PC-3 (cell line): ENCODE measurements at regions not wholly inside any gene's neighbourhood (a gene's known extent, or its start where the extent isn't known, plus 50 kb on each side); places are given as distances from the start of the nearest gene placed in this dataset.
A peak's percentile ranks its signal among the peaks of the same experiment; 100 is the strongest.

Experiments
- ATAC-seq: fragments of 200-7000 bp; cut with Tn5 transposase; 2 replicates; pipeline ENCODE4 v1.9.1; 2020; ENCODE audit warnings: mild to moderate bottlenecking, moderate library complexity
- BruUV-seq: library from RNA; stranded (reverse); fragments of 400-500 nt; replicated peaks from 2 replicates; lab custom pipeline; 2021; lab: Mats Ljungman, UMichigan
- CTCF ChIA-PET: fragments of 300-600 bp; sonication (Branson Sonifier 250); formaldehyde crosslinking; loops from one replicate; lab custom pipeline; 2022; ENCODE audit warnings: antibody characterized with exemption; lab: Charles Lee
- POLR2A ChIA-PET: fragments of 300-600 bp; sonication (Branson Sonifier 250); formaldehyde crosslinking; loops from one replicate; lab custom pipeline; 2022; ENCODE audit warnings: antibody characterized with exemption; ENCODE audit not compliant: unreplicated experiment; lab: Charles Lee
- DNase-seq: peaks from one replicate; pipeline ENCODE4 v3.0.0-alpha.2; 2015
- H2AFZ ChIP-seq: fragments of 300-600 bp; sonication (generic); 2 replicates; pipeline ENCODE4 v1.6.0; 2016; ENCODE audit warnings: antibody characterized with exemption, low read length
- H3F3A ChIP-seq: fragments of 300-600 bp; sonication (generic); one replicate; pipeline ENCODE4 v1.6.0; 2017; ENCODE audit warnings: antibody characterized with exemption, low read length, control low read depth, mild to moderate bottlenecking; ENCODE audit not compliant: unreplicated experiment
- H3K27ac ChIP-seq: fragments of 300-600 bp; sonication (generic); 2 replicates; pipeline ENCODE4 v1.5.1; 2016; ENCODE audit warnings: mild to moderate bottlenecking, low read length
- H3K27me3 ChIP-seq: fragments of 300-600 bp; sonication (generic); 2 replicates; pipeline ENCODE4 v1.6.1; 2016; ENCODE audit warnings: low read length, mixed read lengths
- H3K36me3 ChIP-seq: fragments of 300-600 bp; sonication (generic); 2 replicates; pipeline ENCODE4 v1.6.1; 2016; ENCODE audit warnings: low read depth, mixed run types, low read length, mixed read lengths
- H3K4me1 ChIP-seq: fragments of 300-600 bp; sonication (generic); 2 replicates; pipeline ENCODE4 v1.5.1; 2016; ENCODE audit warnings: low read length; ENCODE audit not compliant: insufficient read depth
- H3K4me2 ChIP-seq: fragments of 300-600 bp; sonication (generic); 2 replicates; pipeline ENCODE4 v1.6.0; 2016; ENCODE audit warnings: low read length
- H3K4me3 ChIP-seq: fragments of 300-600 bp; sonication (generic); 2 replicates; pipeline ENCODE4 v1.5.1; 2016; ENCODE audit warnings: mild to moderate bottlenecking, low read length, mixed read lengths
- H3K79me2 ChIP-seq: fragments of 300-600 bp; sonication (generic); 2 replicates; pipeline ENCODE4 v1.6.1; 2017; ENCODE audit warnings: low read length, mixed read lengths
- H3K9ac ChIP-seq: fragments of 300-600 bp; sonication (generic); 2 replicates; pipeline ENCODE4 v1.6.0; 2016; ENCODE audit warnings: mild to moderate bottlenecking, low read length
- H3K9me2 ChIP-seq: fragments of 300-600 bp; sonication (generic); replicated peaks from 2 replicates; pipeline ENCODE4 v1.6.1; 2016; ENCODE audit warnings: mixed run types, low read length, mixed read lengths
- H3K9me3 ChIP-seq: fragments of 300-600 bp; sonication (generic); 2 replicates; pipeline ENCODE4 v1.6.1; 2016; ENCODE audit warnings: low read length, mixed read lengths
- H4K20me1 ChIP-seq: fragments of 300-600 bp; sonication (generic); 2 replicates; pipeline ENCODE4 v1.6.1; 2016; ENCODE audit warnings: low read length, mixed read lengths
- EZH2 ChIP-seq: fragments of 300-600 bp; sonication (generic); IDR thresholded peaks from one replicate; pipeline ENCODE4 v1.6.1; 2017; ENCODE audit warnings: antibody characterized with exemption, mild to moderate bottlenecking, low read length; ENCODE audit not compliant: unreplicated experiment
- EZH2phosphoT487 ChIP-seq: fragments of 300-600 bp; sonication (generic); IDR thresholded peaks from 2 replicates; pipeline ENCODE4 v1.6.1; 2018; ENCODE audit warnings: mild to moderate bottlenecking, antibody characterized with exemption, low read length, borderline replicate concordance
- intact Hi-C: fragments of 100-400 bp; cut with micrococcal nuclease; formaldehyde crosslinking; loops from 2 replicates; pipeline ENCODE4 v1.9.0; 2023
- TF ChIP-seq, protein P1 (sequence below): fragments of 300-600 bp; sonication (generic); conservative IDR thresholded peaks from 2 replicates; pipeline ENCODE4 v1.5.1; 2017; ENCODE audit warnings: antibody characterized with exemption, low read depth, mild to moderate bottlenecking, low read length

DNA sequence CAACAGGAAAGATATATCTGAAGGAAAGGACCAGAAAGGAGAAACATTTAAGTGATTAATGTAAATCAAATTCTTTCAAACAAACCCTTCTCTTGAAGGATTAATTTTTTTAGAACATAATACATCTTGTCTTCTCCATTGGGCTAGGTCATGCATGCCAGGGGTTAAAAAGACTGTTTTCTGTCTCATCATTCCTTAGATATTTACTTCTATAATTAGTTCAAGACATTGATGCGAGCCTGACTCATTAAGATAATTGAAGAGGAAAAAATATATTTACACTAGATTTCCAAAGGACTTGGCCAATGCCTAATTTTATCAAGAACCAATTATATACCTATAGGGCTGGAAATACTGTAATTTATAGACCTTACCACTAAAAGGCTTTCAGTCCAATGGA is 166.6 kb upstream of the SETBP1 start:
- no TSS peak for BruUV-seq
- Histone ChIP-seq H3K9ac (no peak overlapping the region), H4K20me1 (no peaks in the 10 kb centered on the region), H3K79me2 (no peaks in the 10 kb centered on the region), H3F3A (no peaks in the 10 kb centered on the region), H3K9me2 (no peaks in the 10 kb centered on the region), H3K27me3 (no peaks in the 10 kb centered on the region), H3K4me1 (peaks cover 12% of the 10 kb centered on the region), H3K27ac (no peak overlapping the region), H3K36me3 (no peaks in the 10 kb centered on the region), H3K9me3 (no peaks in the 10 kb centered on the region), H3K4me2 (no peak overlapping the region), H2AFZ (no peak overlapping the region), H3K4me3 (no peak overlapping the region)
- intact Hi-C loops, result no loop called here
- TF ChIP-seq EZH2 (no peak), EZH2phosphoT487 (no peak)
- TF ChIP-seq, protein P1, sequence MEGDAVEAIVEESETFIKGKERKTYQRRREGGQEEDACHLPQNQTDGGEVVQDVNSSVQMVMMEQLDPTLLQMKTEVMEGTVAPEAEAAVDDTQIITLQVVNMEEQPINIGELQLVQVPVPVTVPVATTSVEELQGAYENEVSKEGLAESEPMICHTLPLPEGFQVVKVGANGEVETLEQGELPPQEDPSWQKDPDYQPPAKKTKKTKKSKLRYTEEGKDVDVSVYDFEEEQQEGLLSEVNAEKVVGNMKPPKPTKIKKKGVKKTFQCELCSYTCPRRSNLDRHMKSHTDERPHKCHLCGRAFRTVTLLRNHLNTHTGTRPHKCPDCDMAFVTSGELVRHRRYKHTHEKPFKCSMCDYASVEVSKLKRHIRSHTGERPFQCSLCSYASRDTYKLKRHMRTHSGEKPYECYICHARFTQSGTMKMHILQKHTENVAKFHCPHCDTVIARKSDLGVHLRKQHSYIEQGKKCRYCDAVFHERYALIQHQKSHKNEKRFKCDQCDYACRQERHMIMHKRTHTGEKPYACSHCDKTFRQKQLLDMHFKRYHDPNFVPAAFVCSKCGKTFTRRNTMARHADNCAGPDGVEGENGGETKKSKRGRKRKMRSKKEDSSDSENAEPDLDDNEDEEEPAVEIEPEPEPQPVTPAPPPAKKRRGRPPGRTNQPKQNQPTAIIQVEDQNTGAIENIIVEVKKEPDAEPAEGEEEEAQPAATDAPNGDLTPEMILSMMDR, result no peak
- POLR2A ChIA-PET, result no interaction called here
- DNase-seq, result no peak
- ATAC-seq, result no peak
- CTCF ChIA-PET, result no interaction called here

DNA sequence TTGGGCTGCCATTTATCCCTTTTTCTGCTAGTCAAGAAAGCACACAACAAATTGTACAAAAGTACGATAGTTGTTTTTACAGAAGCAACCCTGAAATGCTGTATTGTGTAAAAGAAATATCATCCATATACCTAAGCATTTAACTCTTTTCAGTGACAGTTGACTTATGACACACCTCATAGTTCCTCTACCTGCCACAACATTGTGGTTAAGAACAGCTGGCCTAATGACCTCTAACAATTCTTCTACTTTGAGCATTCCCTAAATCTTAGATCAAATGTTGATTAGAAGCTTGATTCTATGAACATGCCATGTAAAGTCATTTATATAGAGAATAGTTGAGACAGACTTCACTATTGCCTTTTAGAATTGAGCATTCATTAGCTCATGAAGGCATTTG is 165.9 kb upstream of the SETBP1 start:
- Histone ChIP-seq H2AFZ (no peak overlapping the region), H4K20me1 (no peaks in the 10 kb centered on the region), H3F3A (no peaks in the 10 kb centered on the region), H3K9me3 (no peaks in the 10 kb centered on the region), H3K4me3 (no peak overlapping the region), H3K9ac (no peak overlapping the region), H3K79me2 (no peaks in the 10 kb centered on the region), H3K36me3 (no peaks in the 10 kb centered on the region), H3K4me1 (peaks cover 16% of the 10 kb centered on the region), H3K9me2 (no peaks in the 10 kb centered on the region), H3K4me2 (no peak overlapping the region), H3K27me3 (no peaks in the 10 kb centered on the region), H3K27ac (no peak overlapping the region)
- BruUV-seq, result no TSS peak
- ChIA-PET POLR2A (no interaction called here), CTCF (no interaction called here)
- DNase-seq, result peak; percentile 42
- intact Hi-C loops, result no loop called here
- no peak for ATAC-seq
- TF ChIP-seq, protein P1, result no peak
- TF ChIP-seq EZH2, result no peak
- no peak for TF ChIP-seq EZH2phosphoT487

DNA sequence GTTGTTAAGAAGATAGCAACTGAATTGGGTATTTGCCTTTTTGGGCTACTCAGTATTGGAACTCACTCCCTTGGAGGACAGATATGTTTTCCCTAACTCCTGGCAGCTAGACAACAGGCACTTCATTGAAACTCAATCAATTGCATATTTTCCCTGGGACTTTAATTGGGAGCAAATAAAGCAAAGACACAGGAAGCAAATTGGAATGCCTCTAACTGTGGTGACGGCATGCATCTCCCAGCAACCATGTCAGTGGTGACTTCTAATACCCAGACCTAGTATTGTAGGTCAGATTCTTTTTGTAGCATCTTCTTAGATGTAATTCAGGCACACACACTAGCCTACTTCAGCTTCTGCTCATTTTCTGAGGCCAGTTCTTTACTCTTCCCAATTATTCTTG is 164.2 kb upstream of the SETBP1 start:
- no TSS peak for BruUV-seq
- Histone ChIP-seq H3K9me3 (no peaks in the 10 kb centered on the region), H2AFZ (no peak overlapping the region), H3K4me3 (no peak overlapping the region), H3K27ac (no peak overlapping the region), H3K27me3 (no peaks in the 10 kb centered on the region), H3K9ac (no peak overlapping the region), H3K36me3 (no peaks in the 10 kb centered on the region), H3K4me1 (peaks cover 27% of the 10 kb centered on the region), H3F3A (no peaks in the 10 kb centered on the region), H3K4me2 (no peak overlapping the region), H4K20me1 (no peaks in the 10 kb centered on the region), H3K79me2 (no peaks in the 10 kb centered on the region), H3K9me2 (no peaks in the 10 kb centered on the region)
- ChIA-PET POLR2A (no interaction called here), CTCF (no interaction called here)
- intact Hi-C loops, result no loop called here
- TF ChIP-seq EZH2phosphoT487, result no peak
- TF ChIP-seq, protein P1, result no peak
- TF ChIP-seq EZH2, result no peak
- DNase-seq (no peak), ATAC-seq (no peak)
